LNCAP (cell line): ENCODE measurements at regions not wholly inside any gene's neighbourhood (a gene's known extent, or its start where the extent isn't known, plus 50 kb on each side); places are given as distances from the start of the nearest gene placed in this dataset.

Source experiments
- TF ChIP-seq, protein P1 (sequence below): fragments of 450-650 bp; IDR thresholded peaks from 2 replicates; pipeline ENCODE4 v1.5.1; 2017; ENCODE audit warnings: mild to moderate bottlenecking

DNA sequence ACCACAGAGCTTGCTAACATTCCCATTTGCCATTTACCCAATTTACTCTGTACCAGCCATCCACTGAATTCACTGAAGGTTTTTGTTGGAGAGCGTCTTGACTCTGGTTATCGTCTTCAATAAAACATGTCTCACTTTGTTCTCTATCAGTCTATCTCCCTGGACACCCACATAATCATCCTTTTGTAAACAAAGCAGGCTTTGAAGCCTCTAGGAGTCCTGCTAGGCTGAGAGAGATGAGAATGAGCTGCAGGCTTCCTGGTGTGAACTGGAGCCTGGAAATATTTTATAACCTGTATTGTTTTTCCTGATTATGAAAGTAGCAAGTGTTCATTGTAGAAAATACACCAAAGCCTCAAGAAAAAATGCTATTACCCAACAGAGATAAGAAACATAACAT, 140.6 kb upstream of the ZNF366 start:
- TF ChIP-seq, protein P1, sequence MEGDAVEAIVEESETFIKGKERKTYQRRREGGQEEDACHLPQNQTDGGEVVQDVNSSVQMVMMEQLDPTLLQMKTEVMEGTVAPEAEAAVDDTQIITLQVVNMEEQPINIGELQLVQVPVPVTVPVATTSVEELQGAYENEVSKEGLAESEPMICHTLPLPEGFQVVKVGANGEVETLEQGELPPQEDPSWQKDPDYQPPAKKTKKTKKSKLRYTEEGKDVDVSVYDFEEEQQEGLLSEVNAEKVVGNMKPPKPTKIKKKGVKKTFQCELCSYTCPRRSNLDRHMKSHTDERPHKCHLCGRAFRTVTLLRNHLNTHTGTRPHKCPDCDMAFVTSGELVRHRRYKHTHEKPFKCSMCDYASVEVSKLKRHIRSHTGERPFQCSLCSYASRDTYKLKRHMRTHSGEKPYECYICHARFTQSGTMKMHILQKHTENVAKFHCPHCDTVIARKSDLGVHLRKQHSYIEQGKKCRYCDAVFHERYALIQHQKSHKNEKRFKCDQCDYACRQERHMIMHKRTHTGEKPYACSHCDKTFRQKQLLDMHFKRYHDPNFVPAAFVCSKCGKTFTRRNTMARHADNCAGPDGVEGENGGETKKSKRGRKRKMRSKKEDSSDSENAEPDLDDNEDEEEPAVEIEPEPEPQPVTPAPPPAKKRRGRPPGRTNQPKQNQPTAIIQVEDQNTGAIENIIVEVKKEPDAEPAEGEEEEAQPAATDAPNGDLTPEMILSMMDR = no peak

DNA sequence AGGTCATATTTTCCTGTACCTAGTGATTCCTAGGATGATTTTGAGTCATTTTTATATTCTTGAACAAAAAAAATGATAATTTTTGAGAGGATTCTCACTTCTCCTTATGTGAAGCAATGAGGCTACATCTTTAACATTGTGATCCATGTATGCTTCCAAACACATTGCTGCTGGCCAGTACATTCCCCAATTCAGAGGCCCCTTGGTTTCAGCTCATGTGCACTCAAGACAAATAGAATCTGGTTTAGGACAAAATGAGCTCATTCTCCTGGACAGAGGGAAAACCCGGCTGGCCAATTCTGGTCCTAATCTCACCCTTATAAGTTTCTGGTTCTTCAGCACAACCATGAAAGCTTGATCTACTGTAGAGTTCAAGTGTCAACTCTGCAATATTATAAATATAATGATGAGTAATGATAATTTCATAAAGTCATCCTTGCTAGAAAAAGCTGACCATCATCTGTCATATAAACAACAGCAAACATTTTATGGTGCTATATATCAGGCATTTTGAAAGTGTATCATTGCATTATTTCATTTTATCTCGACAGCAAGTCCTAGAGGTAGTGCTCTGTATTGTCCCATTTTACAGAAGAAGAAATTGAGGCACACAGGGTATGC, 139.1 kb upstream of the ZNF366 start:
- TF ChIP-seq, protein P1 = no peak

DNA sequence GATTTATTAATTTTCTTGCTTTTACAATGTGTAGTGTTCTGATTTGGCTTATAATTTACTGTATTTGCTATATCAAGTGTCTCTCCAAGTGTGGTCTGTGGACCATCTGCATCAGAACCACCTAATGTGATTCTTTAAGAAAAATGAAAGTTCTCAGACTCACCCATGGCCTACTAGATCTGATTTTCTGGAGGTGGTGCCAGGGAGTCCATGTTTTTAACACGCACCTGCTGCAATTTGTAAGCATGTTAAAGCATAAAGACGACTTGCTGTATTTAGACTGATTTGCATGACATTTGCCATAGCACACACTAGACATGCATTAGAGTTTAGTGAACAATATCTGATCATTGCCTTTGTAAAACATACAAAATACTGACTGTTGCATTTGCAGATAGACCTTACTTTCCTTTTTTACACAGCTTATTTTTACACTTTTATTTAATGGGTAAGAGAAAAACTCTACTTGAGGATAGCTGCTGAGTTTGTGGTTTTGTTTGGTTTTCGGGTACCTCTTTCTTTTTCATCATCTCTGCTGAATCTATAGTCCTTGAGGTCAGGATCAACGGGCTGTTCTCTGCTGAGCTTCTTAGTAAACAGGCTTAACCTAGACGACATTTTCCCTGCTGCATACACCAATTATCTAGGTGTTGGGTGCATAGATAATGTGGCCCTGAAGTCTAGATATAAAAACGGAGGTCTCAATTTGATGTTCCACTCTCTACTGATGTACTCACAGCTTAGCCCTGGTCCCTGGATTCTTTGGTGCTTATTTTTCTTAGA, 138.0 kb upstream of the ZNF366 start:
- TF ChIP-seq, protein P1 = no peak

DNA sequence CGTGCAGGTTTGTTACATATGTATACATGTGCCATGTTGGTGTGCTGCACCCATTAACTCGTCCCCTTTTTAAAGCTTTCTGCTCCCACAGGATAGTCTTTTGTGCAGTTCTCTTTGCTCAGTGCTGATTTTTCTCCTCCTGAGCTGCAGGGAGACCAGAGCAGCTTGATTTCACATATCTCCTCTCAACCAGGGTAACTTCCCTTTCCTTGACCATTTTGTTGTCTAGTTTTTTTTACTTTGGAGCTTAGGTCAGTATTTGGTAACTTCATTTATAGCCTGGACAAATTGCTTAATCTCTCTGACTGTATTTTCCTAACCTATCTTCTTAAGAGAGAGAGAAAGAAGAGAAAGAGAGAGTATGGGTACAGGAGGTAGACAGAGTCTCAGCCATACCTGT, 137.1 kb upstream of the ZNF366 start:
- TF ChIP-seq, protein P1 = no peak

DNA sequence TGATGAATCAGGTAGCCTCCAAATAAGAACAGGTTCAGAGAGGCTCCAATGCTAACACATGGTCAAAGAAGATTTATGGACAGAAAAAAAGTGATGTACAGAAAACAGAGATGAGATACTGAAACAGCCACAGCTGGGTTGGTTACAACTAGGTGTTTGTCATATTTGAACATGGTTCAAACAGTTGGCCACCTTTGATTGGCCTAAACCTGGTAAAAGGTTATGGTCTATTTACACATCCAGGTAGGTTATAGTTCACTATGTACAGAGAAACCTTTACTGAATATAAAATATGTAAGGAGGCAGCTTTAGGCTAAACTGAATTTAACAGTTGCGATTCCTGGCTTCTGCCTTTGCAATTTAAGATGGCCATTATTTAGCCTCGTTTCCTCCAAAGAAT, 134.0 kb upstream of the ZNF366 start:
- TF ChIP-seq, protein P1 = no peak

DNA sequence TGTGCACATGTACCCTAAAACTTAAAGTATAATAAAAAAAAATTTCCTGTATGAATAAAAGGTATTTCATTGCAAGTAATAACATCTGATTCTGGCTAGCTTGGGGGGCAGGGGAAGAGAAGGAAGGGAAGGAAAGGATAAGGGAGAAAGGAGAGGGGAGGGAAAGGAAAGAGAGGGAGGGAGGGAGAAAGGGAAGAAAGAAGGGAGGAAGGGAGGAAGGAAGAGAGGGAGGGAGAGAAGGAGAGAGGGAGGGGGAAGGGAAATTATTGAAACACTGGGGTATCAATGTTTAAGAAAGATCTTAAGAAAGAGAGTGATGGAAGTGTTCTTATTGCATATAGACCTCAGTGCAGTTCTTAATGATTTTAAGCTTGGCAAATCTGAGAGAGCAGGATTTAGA, 129.8 kb upstream of the ZNF366 start:
- TF ChIP-seq, protein P1 = no peak

DNA sequence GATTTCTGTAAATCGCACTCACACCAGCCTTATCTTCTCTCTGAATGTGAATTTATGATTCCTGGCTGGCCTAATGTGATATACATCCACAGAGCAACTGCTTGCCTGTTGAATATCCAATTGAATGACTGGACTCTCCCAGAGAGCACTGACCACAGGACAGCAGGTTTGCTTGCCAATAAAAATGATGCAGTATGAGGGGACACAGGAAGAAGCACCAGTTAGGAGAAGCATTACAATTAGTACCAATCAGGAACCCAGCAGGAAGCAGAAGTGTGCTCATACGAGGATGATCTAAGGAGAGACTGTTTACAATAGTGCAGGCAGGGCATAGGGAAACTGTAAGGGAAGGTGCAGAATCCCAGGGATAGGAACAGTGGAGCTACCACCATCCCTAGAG, 127.2 kb upstream of the ZNF366 start:
- TF ChIP-seq, protein P1 = no peak
